ENCODE measurements at regions not wholly inside any gene's neighbourhood (a gene's known extent, or its start where the extent isn't known, plus 50 kb on each side); places are given as distances from the start of the nearest gene placed in this dataset.

DNA sequence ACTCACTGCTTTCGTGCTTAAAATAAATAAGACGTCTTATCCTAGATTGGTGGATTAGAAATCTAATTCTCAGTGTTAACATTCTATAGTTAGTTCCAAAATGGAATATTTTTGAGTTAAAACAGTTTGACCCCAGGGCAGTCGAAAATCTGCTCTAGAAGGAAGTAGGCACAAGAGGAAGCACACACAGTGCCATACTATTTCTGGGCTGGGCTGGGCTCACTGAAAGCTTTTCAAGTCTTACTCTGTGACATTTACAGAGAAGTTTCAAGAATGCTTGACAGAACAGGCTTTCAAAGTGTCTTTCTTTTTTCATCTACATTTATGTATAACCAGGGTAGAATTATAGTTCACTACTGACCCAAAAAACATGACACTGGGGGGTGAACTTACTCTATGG lies 209.8 kb downstream of the SOD2 start:
- H3K27ac ChIP-seq (ENCODE audit: low read length): no peak overlapping the region
- H3K4me1 ChIP-seq (ENCODE audit: control insufficient read depth, insufficient read depth, low read length): no peaks in the 10 kb centered on the region
- no peak for DNase-seq
- no CpG with 5 or more reads among the region's 3 CpGs for WGBS (ENCODE audit: insufficient coverage, low lambda C conversion rate)
- no peaks in the 10 kb centered on the region for H3K36me3 ChIP-seq (ENCODE audit: control insufficient read depth, insufficient read depth, low read length)
- H3K9me3 ChIP-seq (ENCODE audit: control insufficient read depth, low read depth, low read length): no peaks in the 10 kb centered on the region
- no peak overlapping the region for H3K4me3 ChIP-seq (ENCODE audit: low read length)
- no peaks in the 10 kb centered on the region for H3K27me3 ChIP-seq (ENCODE audit: control insufficient read depth, insufficient read depth, low read length)

DNA sequence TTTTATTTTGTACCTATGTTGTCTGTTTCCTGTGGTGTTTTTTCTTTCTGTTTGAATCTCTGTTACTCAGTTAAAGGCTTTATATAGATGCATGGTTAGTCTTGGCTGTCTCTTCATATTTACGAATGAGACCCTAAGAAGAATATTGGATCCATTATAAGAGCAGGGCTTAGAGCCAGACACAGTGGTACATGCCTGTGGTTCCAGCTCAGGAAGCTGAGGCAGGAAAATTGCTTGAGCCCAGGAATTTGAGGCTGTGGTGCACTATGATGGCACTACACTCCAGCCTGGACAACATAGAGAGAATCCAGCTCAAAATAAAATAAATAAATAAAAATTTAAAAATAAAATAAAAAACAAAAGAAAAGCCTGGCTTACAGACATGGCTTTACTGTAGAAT lies 211.1 kb downstream of the SOD2 start:
- H3K27me3 ChIP-seq (ENCODE audit: control insufficient read depth, insufficient read depth, low read length): no peaks in the 10 kb centered on the region
- H3K27ac ChIP-seq (ENCODE audit: low read length): no peak overlapping the region
- no CpG with 5 or more reads among the region's 1 CpG for WGBS (ENCODE audit: insufficient coverage, low lambda C conversion rate)

GRCh38 chr6:159480471-159480870 lies 212.6 kb downstream of the SOD2 start:
- Histone ChIP-seq H3K27me3 (ENCODE audit: control insufficient read depth, insufficient read depth, low read length) (no peaks in the 10 kb centered on the region), H3K4me3 (ENCODE audit: low read length) (no peak overlapping the region), H3K36me3 (ENCODE audit: control insufficient read depth, insufficient read depth, low read length) (no peaks in the 10 kb centered on the region), H3K4me1 (ENCODE audit: control insufficient read depth, insufficient read depth, low read length) (no peaks in the 10 kb centered on the region), H3K9me3 (ENCODE audit: control insufficient read depth, low read depth, low read length) (no peaks in the 10 kb centered on the region), H3K27ac (ENCODE audit: low read length) (no peak overlapping the region)
- DNase-seq: no peak
- WGBS (ENCODE audit: insufficient coverage, low lambda C conversion rate): no CpG with 5 or more reads among the region's 8 CpGs

More for the DNA sequence above, 211.1 kb downstream of the SOD2 start:
- DNase-seq: no peak
- H3K36me3 ChIP-seq (ENCODE audit: control insufficient read depth, insufficient read depth, low read length): no peaks in the 10 kb centered on the region
- no peaks in the 10 kb centered on the region for H3K9me3 ChIP-seq (ENCODE audit: control insufficient read depth, low read depth, low read length)
- no peaks in the 10 kb centered on the region for H3K4me1 ChIP-seq (ENCODE audit: control insufficient read depth, insufficient read depth, low read length)
- H3K4me3 ChIP-seq (ENCODE audit: low read length): no peak overlapping the region

DNA sequence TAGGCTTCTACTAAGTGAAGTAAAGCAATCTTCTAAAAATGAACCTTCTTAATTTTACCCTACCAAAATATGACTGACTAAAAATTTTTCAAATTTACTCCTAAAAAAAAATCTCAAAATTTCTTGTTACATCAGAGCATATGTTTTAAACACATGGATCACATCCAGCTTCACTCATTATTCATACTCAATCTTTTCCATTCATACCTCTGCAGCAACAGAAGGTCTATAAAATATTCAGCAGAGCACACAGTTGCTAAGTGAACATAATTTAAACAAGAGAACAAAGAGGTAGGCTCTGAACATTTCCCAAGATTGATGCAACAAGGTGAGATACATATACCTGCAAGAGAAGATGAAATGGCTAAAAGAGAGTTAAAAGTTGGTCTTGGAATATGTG lies 213.9 kb downstream of the SOD2 start:
- Histone ChIP-seq H3K36me3 (ENCODE audit: control insufficient read depth, insufficient read depth, low read length) (no peaks in the 10 kb centered on the region), H3K9me3 (ENCODE audit: control insufficient read depth, low read depth, low read length) (no peaks in the 10 kb centered on the region), H3K27ac (ENCODE audit: low read length) (no peak overlapping the region), H3K27me3 (ENCODE audit: control insufficient read depth, insufficient read depth, low read length) (no peaks in the 10 kb centered on the region), H3K4me3 (ENCODE audit: low read length) (no peak overlapping the region), H3K4me1 (ENCODE audit: control insufficient read depth, insufficient read depth, low read length) (no peaks in the 10 kb centered on the region)
- no peak for DNase-seq

GRCh38 chr6:159473475-159474263 lies 219.4 kb downstream of the SOD2 start:
- H3K4me1 ChIP-seq (ENCODE audit: control insufficient read depth, insufficient read depth, low read length): peaks cover 19% of the 10 kb centered on the region
- H3K9me3 ChIP-seq (ENCODE audit: control insufficient read depth, low read depth, low read length): peaks cover 8% of the 10 kb centered on the region
- whole genome bisulfite sequencing (ENCODE audit: insufficient coverage, low lambda C conversion rate): no CpG with 5 or more reads among the region's 4 CpGs
- no peak overlapping the region for H3K4me3 ChIP-seq (ENCODE audit: low read length)
- DNase-seq: peak in 1 of 2 donors; percentile 45
- no peaks in the 10 kb centered on the region for H3K27me3 ChIP-seq (ENCODE audit: control insufficient read depth, insufficient read depth, low read length)
- no peaks in the 10 kb centered on the region for H3K36me3 ChIP-seq (ENCODE audit: control insufficient read depth, insufficient read depth, low read length)
- H3K27ac ChIP-seq (ENCODE audit: low read length): no peak overlapping the region

DNA sequence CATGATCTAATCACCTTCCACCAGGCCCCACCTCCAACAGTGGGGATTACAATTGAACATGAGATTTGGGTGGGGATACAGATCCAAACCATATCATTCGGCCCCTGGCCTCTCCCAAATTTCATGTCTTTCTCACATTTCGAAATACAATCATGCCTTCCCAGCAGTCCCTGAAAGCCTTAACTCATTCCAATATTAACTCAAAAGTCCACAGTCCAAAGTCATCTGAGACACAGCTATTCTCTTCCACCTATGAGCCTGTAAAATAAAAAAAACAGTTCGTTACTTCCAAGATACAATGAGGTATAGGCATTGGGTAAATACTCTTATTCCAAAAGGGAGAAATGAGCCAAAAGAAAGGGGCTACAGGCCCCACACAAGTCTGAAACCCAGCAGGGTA lies 222.6 kb downstream of the SOD2 start:
- WGBS (ENCODE audit: insufficient coverage, low lambda C conversion rate): 83% methylated on average over 1 of the region's 3 CpGs

DNA sequence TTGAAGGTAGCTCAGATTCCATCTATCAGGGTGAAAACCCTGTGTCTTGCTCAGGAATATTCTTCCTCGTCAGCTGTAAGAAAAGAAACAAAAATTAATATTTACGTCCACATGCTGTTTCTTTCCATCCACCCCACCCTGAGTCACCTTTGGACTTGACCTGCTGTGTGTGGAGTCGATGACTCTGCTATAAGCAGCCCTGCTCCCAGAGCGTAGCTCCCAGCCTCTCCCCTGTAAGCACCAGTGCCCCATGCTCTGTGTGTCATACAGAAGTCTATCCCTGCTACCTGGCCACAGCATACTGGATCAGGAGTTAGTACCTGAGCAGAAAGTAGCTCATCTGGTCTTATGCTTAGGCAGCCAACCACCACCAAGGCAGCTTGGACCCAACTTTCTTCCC lies 223.6 kb downstream of the SOD2 start:
- peak overlapping the region; percentile 90 for H3K27ac ChIP-seq (ENCODE audit: low read length)
- peaks cover 19% of the 10 kb centered on the region for H3K4me1 ChIP-seq (ENCODE audit: control insufficient read depth, insufficient read depth, low read length)
- peak; percentile 79 to 89 for DNase-seq
- no CpG with 5 or more reads among the region's 4 CpGs for WGBS (ENCODE audit: insufficient coverage, low lambda C conversion rate)
- no peaks in the 10 kb centered on the region for H3K36me3 ChIP-seq (ENCODE audit: control insufficient read depth, insufficient read depth, low read length)
- H3K9me3 ChIP-seq (ENCODE audit: control insufficient read depth, low read depth, low read length): peaks cover 8% of the 10 kb centered on the region
- H3K4me3 ChIP-seq (ENCODE audit: low read length): no peak overlapping the region
- H3K27me3 ChIP-seq (ENCODE audit: control insufficient read depth, insufficient read depth, low read length): no peaks in the 10 kb centered on the region

More for the DNA sequence above, 222.6 kb downstream of the SOD2 start:
- Histone ChIP-seq H3K4me3 (ENCODE audit: low read length) (no peak overlapping the region), H3K36me3 (ENCODE audit: control insufficient read depth, insufficient read depth, low read length) (no peaks in the 10 kb centered on the region), H3K9me3 (ENCODE audit: control insufficient read depth, low read depth, low read length) (peaks cover 8% of the 10 kb centered on the region), H3K27me3 (ENCODE audit: control insufficient read depth, insufficient read depth, low read length) (no peaks in the 10 kb centered on the region), H3K27ac (ENCODE audit: low read length) (peak overlapping the region; percentile 90), H3K4me1 (ENCODE audit: control insufficient read depth, insufficient read depth, low read length) (peaks cover 19% of the 10 kb centered on the region)
- DNase-seq: peak in 1 of 2 donors; percentile 71

GRCh38 chr6:159468994-159469393 lies 224.0 kb downstream of the SOD2 start:
- DNase-seq: no peak
- Histone ChIP-seq H3K27me3 (ENCODE audit: control insufficient read depth, insufficient read depth, low read length) (no peaks in the 10 kb centered on the region), H3K4me1 (ENCODE audit: control insufficient read depth, insufficient read depth, low read length) (peaks cover 19% of the 10 kb centered on the region), H3K36me3 (ENCODE audit: control insufficient read depth, insufficient read depth, low read length) (no peaks in the 10 kb centered on the region), H3K9me3 (ENCODE audit: control insufficient read depth, low read depth, low read length) (peaks cover 8% of the 10 kb centered on the region), H3K4me3 (ENCODE audit: low read length) (no peak overlapping the region), H3K27ac (ENCODE audit: low read length) (peak overlapping the region; percentile 90)
- no CpG with 5 or more reads among the region's 3 CpGs for WGBS (ENCODE audit: insufficient coverage, low lambda C conversion rate)

- Histone ChIP-seq H3K27me3 (ENCODE audit: control insufficient read depth, insufficient read depth, low read length) (no peaks in the 10 kb centered on the region), H3K36me3 (ENCODE audit: control insufficient read depth, insufficient read depth, low read length) (no peaks in the 10 kb centered on the region), H3K27ac (ENCODE audit: low read length) (no peak overlapping the region), H3K4me3 (ENCODE audit: low read length) (no peak overlapping the region), H3K9me3 (ENCODE audit: control insufficient read depth, low read depth, low read length) (peaks cover 8% of the 10 kb centered on the region), H3K4me1 (ENCODE audit: control insufficient read depth, insufficient read depth, low read length) (peaks cover 19% of the 10 kb centered on the region)
- WGBS (ENCODE audit: insufficient coverage, low lambda C conversion rate): 89% methylated on average over 2 of the region's 5 CpGs
- no peak for DNase-seq
Observed at GRCh38 chr6:159467473-159468041, 225.5 kb downstream of the SOD2 start.

DNA sequence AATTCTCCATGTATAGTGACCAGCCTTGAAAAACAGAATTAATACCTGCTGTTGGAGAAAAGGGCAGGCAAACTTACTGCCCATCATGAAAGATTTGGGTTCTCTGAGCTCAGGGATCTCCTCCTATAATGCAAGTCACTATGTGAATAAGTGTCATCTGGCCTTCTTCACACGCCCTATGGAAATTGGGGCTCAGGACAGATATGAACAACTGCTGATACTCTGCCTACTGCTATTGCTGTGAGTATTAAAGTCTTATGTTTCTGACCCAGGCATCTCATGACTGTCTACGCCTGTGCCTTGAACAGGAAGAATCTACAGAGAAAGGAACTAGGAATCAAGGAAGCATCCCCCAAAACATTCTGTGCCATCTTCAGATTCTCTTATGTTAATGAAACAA lies 226.1 kb downstream of the SOD2 start:
- Histone ChIP-seq H3K36me3 (ENCODE audit: control insufficient read depth, insufficient read depth, low read length) (no peaks in the 10 kb centered on the region), H3K27ac (ENCODE audit: low read length) (no peak overlapping the region), H3K9me3 (ENCODE audit: control insufficient read depth, low read depth, low read length) (peaks cover 8% of the 10 kb centered on the region), H3K4me3 (ENCODE audit: low read length) (no peak overlapping the region), H3K4me1 (ENCODE audit: control insufficient read depth, insufficient read depth, low read length) (peaks cover 19% of the 10 kb centered on the region), H3K27me3 (ENCODE audit: control insufficient read depth, insufficient read depth, low read length) (no peaks in the 10 kb centered on the region)
- DNase-seq: no peak
- WGBS (ENCODE audit: insufficient coverage, low lambda C conversion rate): no CpG with 5 or more reads among the region's 2 CpGs

DNA sequence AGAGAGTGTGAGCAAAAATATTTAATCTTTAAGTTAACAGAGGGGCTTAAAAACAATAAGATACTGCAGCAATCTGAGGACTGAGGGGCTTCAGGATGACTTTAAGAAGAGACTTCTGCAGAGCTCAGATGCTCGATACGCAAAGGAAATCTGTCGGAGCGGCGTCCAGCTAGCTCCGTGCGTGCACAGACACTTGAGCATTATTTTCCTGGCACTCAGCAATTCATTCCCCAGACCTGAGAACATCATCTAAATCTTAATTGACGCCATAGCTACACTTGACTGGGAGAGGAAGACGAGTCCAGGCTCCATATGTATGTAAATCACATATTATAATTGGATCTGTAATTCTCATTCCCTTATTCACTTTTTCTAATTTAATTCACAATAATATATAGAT lies 228.2 kb downstream of the SOD2 start:
- Histone ChIP-seq H3K36me3 (ENCODE audit: control insufficient read depth, insufficient read depth, low read length) (no peaks in the 10 kb centered on the region), H3K9me3 (ENCODE audit: control insufficient read depth, low read depth, low read length) (no peaks in the 10 kb centered on the region), H3K27ac (ENCODE audit: low read length) (no peak overlapping the region), H3K4me3 (ENCODE audit: low read length) (no peak overlapping the region), H3K27me3 (ENCODE audit: control insufficient read depth, insufficient read depth, low read length) (no peaks in the 10 kb centered on the region), H3K4me1 (ENCODE audit: control insufficient read depth, insufficient read depth, low read length) (peaks cover 9% of the 10 kb centered on the region)
- peak in 1 of 2 donors; percentile 21 for DNase-seq
- WGBS (ENCODE audit: insufficient coverage, low lambda C conversion rate): 100% methylated on average over 1 of the region's 9 CpGs

Measured in large intestine (tissue), 3 donors.